Cardiac fibroblast (primary cell): ENCODE measurements at regions not wholly inside any gene's neighbourhood (a gene's known extent, or its start where the extent isn't known, plus 50 kb on each side); places are given as distances from the start of the nearest gene placed in this dataset.
"Not testable (repeated sequence)": the region's sequence is repeated elsewhere in the genome, so short reads cannot be mapped to it uniquely, and the experiment has no call there.

Experiments used
- DNase-seq, 2 donors: peaks; one replicate each; pipeline versions ENCODE4 v3.0.0 to v3.0.0-alpha.2; 2010; ENCODE audit warnings: low read depth in 2 of 2
- H3K4me3 ChIP-seq, 2 donors: replicated peaks in 1 of 2; 1 replicate in 1 of 2; 2 replicates in 1 of 2; pipeline ENCODE4 v1.5.1; 2011; ENCODE audit warnings: low read depth in 2 of 2, low read length in 2 of 2, mild to moderate bottlenecking in 2 of 2, moderate library complexity in 1 of 2
- CTCF ChIP-seq: IDR thresholded peaks from one replicate; pipeline ENCODE4 v1.5.1; 2011; ENCODE audit warnings: low read depth, mild to moderate bottlenecking, low read length, inconsistent platforms

- H3K4me3 ChIP-seq: no peak overlapping the region
- DNase-seq: no peak
- no peak for TF ChIP-seq CTCF
These were observed 193.0 kb downstream of the FASLG start for GRCh38 chr1:172851856-172852255.

GRCh38 chr1:172855983-172856382 is 194.8 kb downstream of the TNFSF18 start:
- H3K4me3 ChIP-seq, DNase-seq: not testable (repeated sequence)

- H3K4me3 ChIP-seq: no peak overlapping the region
- no peak for DNase-seq
These were observed 187.7 kb downstream of the TNFSF18 start for GRCh38 chr1:172863031-172863430.

GRCh38 chr1:172867216-172867818 is 183.4 kb downstream of the TNFSF18 start:
- DNase-seq: no peak
- no peak for TF ChIP-seq CTCF
- H3K4me3 ChIP-seq: no peak overlapping the region

More at GRCh38 chr1:172863031-172863430, 187.7 kb downstream of the TNFSF18 start:
- TF ChIP-seq CTCF: no peak

- peak in 1 of 2 donors; percentile 44 for DNase-seq
- H3K4me3 ChIP-seq: no peak overlapping the region
- no peak for TF ChIP-seq CTCF
These were observed 179.7 kb downstream of the TNFSF18 start for GRCh38 chr1:172870901-172871606.

GRCh38 chr1:172874950-172875349 is 175.8 kb downstream of the TNFSF18 start:
- TF ChIP-seq CTCF: no peak
- no peak overlapping the region for H3K4me3 ChIP-seq
- no peak for DNase-seq

- no peak for TF ChIP-seq CTCF
- DNase-seq: no peak
These were observed 174.8 kb downstream of the TNFSF18 start for GRCh38 chr1:172875892-172876291.

More at GRCh38 chr1:172875892-172876291, 174.8 kb downstream of the TNFSF18 start:
- no peak overlapping the region for H3K4me3 ChIP-seq
